ENCODE measurements at regions not wholly inside any gene's neighbourhood (a gene's known extent, or its start where the extent isn't known, plus 50 kb on each side); places are given as distances from the start of the nearest gene placed in this dataset.

DNA sequence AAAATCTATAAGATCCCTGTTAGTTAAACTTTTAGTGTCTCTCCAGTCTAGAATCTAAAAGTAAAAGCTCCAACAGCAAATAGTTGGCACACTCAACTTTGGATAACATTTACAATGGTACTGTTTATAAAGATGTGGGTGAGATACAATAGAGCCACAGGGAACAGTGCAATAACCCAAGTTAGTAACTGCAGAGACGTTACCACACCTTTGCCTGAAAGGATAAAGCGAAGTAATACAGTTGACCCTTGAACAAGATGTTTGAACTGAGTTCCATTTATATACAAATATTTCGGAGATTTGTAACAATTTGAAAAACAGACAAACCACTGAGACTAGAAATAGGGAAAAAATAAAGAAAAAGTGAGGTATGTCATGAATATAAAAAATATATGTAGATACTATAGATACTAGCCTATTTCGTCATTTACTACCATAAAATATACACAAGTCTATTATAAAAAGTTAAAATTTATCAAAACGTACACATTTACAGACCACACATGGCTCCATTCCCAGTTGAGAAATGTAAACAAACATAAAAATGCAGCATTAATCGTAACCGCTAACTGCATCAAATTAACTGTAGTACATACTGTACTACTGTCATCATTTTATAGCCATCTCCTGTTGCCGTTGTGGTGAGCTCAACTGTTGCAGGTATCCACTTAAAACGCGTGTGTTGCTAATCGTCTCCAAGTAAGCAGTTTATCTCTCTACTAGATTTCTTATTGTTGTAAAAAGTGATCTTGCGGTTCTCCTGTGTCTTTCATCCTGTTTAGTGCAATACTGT is 56.5 kb upstream of the HIF1A start:
- DNase-seq: no peak
- H3K27ac ChIP-seq: no peak overlapping the region
- WGBS, 2 donors: 84 to 87% methylated on average over 12 of the region's 12 CpGs
- H3K4me1 ChIP-seq: peaks cover 0 to 22% (median 4%) of the 10 kb centered on the region in 3 donors
- no peaks in the 10 kb centered on the region for H3K36me3 ChIP-seq
- H3K4me3 ChIP-seq: no peak overlapping the region
- no peaks in the 10 kb centered on the region for H3K9me3 ChIP-seq
- H3K27me3 ChIP-seq: no peaks in the 10 kb centered on the region
- intact Hi-C loops (cut with DNase I): no loop called here
- TF ChIP-seq, protein P1, sequence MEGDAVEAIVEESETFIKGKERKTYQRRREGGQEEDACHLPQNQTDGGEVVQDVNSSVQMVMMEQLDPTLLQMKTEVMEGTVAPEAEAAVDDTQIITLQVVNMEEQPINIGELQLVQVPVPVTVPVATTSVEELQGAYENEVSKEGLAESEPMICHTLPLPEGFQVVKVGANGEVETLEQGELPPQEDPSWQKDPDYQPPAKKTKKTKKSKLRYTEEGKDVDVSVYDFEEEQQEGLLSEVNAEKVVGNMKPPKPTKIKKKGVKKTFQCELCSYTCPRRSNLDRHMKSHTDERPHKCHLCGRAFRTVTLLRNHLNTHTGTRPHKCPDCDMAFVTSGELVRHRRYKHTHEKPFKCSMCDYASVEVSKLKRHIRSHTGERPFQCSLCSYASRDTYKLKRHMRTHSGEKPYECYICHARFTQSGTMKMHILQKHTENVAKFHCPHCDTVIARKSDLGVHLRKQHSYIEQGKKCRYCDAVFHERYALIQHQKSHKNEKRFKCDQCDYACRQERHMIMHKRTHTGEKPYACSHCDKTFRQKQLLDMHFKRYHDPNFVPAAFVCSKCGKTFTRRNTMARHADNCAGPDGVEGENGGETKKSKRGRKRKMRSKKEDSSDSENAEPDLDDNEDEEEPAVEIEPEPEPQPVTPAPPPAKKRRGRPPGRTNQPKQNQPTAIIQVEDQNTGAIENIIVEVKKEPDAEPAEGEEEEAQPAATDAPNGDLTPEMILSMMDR (IDR thresholded peaks at IDR 0.05): no peak
- no peak for TF ChIP-seq POLR2A (IDR thresholded peaks at IDR 0.05)

DNA sequence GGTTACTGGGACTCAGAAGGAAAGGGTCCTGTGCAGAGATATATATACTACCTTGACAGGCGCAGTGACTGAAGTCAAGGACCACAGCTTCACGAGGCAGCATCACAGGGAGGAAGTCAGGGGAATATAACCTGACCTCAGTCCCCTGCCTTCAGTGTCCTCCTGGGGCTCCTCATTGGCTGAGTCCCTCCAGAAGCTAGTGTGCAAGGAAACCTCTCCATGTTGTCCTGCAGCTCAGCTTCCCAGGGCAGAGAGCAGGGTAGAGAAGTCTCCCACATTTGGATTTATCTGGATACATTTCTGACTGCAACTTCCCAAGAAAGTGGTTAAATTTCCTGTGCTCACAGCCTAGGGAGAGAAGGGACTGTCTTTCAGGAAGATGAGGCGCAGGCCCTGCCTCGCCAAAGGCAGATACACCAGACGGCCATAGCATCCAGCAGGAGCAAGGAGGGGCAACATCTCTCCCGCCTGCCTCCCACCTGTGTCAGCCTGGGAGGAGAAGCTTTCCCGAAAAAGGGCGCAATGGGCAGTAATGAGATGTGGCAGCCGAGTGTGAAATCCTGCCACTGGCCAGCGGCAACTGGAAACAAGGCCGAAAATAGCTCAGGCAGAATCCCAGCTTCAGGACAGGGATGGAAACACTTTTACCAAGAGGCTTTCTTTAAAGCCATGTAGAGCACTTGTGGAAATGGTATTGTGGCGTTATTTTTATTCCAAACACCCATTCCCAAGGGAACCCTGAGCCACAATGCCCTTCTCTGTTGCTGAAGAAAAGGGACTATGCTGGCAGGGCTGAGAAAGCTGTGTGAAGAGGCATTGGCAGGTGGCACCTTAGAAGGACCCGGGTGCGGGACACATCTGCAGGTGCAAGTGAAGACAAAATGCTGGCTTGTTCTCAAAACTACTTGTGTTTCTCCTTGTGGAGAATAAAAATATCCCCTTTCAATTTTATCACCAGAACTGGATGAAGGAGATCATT is 54.9 kb upstream of the HIF1A start:
- Histone ChIP-seq H3K27ac (no peak overlapping the region), H3K27me3 (no peaks in the 10 kb centered on the region), H3K4me1 (peaks cover 0 to 35% (median 4%) of the 10 kb centered on the region in 3 donors), H3K36me3 (no peaks in the 10 kb centered on the region), H3K4me3 (no peak overlapping the region), H3K9me3 (no peaks in the 10 kb centered on the region)
- 93% methylated on average over 9 to 10 of the region's 14 CpGs for WGBS, 2 donors
- intact Hi-C loops (cut with DNase I): no loop called here
- DNase-seq: no peak
- TF ChIP-seq POLR2A (IDR thresholded peaks at IDR 0.05): no peak
- TF ChIP-seq, protein P1 (IDR thresholded peaks at IDR 0.05): no peak

GRCh38 chr14:61641914-61642613 is 53.2 kb upstream of the HIF1A start:
- no peaks in the 10 kb centered on the region for H3K27me3 ChIP-seq
- no peak for TF ChIP-seq POLR2A (IDR thresholded peaks at IDR 0.05)
- TF ChIP-seq, protein P1 (IDR thresholded peaks at IDR 0.05): no peak
- H3K4me1 ChIP-seq: peaks cover 0 to 52% (median 8%) of the 10 kb centered on the region in 3 donors
- H3K9me3 ChIP-seq: no peaks in the 10 kb centered on the region
- peak overlapping the region in 3 of 4 donors; percentile 1 to 75 (median 48) for H3K27ac ChIP-seq
- no peak for DNase-seq
- WGBS, 2 donors: 26 to 49% methylated on average over 6 of the region's 6 CpGs
- no peak overlapping the region for H3K4me3 ChIP-seq
- intact Hi-C loops (cut with DNase I): no loop called here
- no peaks in the 10 kb centered on the region for H3K36me3 ChIP-seq

- Histone ChIP-seq H3K4me1 (peaks cover 0 to 57% (median 13%) of the 10 kb centered on the region in 3 donors), H3K27ac (peak overlapping the region in 3 of 4 donors; percentile 1 to 75 (median 48)), H3K27me3 (no peaks in the 10 kb centered on the region), H3K36me3 (no peaks in the 10 kb centered on the region), H3K9me3 (no peaks in the 10 kb centered on the region), H3K4me3 (no peak overlapping the region)
- TF ChIP-seq, protein P1 (IDR thresholded peaks at IDR 0.05): no peak
- no peak for TF ChIP-seq POLR2A (IDR thresholded peaks at IDR 0.05)
- no peak for DNase-seq
- intact Hi-C loops (cut with DNase I): no loop called here
- WGBS, 2 donors: 47 to 65% methylated on average over 4 of the region's 4 CpGs
Observed at GRCh38 chr14:61642614-61642982, 52.7 kb upstream of the HIF1A start.

Data from esophagus squamous epithelium (tissue), 5 donors.